NT2/D1 (cell line): ENCODE measurements at regions not wholly inside any gene's neighbourhood (a gene's known extent, or its start where the extent isn't known, plus 50 kb on each side); places are given as distances from the start of the nearest gene placed in this dataset.

ENCODE experiments used
- DNase-seq: peaks from one replicate; pipeline ENCODE4 v3.0.0-alpha.2; 2011; ENCODE audit warnings: low read depth, low spot score
- H3K27me3 ChIP-seq: 2 replicates; pipeline ENCODE4 v1.6.0; 2011; ENCODE audit warnings: mild to moderate bottlenecking; ENCODE audit not compliant: insufficient read length, insufficient read depth
- H3K36me3 ChIP-seq: 2 replicates; pipeline ENCODE4 v1.6.1; 2011; ENCODE audit warnings: mild to moderate bottlenecking, low read length, mixed read lengths; ENCODE audit not compliant: insufficient read depth, insufficient read length
- H3K4me1 ChIP-seq: 2 replicates; pipeline ENCODE4 v1.5.1; 2011; ENCODE audit not compliant: insufficient read depth, insufficient read length
- H3K4me3 ChIP-seq: 2 replicates; pipeline ENCODE4 v1.5.1; 2011; ENCODE audit warnings: low read depth; ENCODE audit not compliant: insufficient read length
- H3K9ac ChIP-seq: 2 replicates; pipeline ENCODE4 v1.6.0; 2011; ENCODE audit warnings: low read depth; ENCODE audit not compliant: insufficient read length
- H3K9me3 ChIP-seq: 2 replicates; pipeline ENCODE4 v1.5.1; 2011; ENCODE audit warnings: mild to moderate bottlenecking, low read length; ENCODE audit not compliant: insufficient read depth
- SUZ12 ChIP-seq: IDR thresholded peaks from 2 replicates; pipeline ENCODE4 v1.6.1; 2011; ENCODE audit not compliant: insufficient read length, insufficient read depth; ENCODE audit errors: extremely low read depth
- YY1 ChIP-seq: IDR thresholded peaks from 2 replicates; pipeline ENCODE4 v1.6.1; 2011; ENCODE audit not compliant: insufficient read length, insufficient read depth
- ZNF274 ChIP-seq: IDR thresholded peaks from 2 replicates; pipeline ENCODE4 v1.6.1; 2011; ENCODE audit warnings: mild to moderate bottlenecking, low read depth, low read length

DNA sequence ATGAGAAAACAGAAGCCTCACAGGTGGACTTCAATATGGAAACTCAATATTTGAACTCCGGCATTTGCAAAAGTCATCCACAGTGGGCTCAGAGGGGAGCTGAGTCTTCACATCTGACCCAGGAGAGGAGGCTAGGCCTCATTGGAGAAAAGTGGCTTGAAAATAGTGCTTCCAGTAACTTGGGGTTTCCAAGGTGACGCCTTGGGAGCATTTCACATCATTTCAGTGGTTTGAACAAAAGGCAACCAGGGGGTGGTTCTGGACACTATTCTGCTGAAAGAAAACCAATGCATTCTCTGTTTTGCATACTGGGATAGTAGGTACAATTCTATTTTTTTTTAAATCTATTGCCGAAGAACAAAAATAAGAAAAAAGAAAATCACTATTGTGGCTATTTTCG, 599.2 kb upstream of the POM121L12 start:
- no peaks in the 10 kb centered on the region for H3K27me3 ChIP-seq
- TF ChIP-seq SUZ12 (no peak), ZNF274 (no peak), YY1 (no peak)
- no peaks in the 10 kb centered on the region for H3K9me3 ChIP-seq
- H3K36me3 ChIP-seq, result no peaks in the 10 kb centered on the region
- DNase-seq, result no peak
- no peaks in the 10 kb centered on the region for H3K4me1 ChIP-seq
- no peak overlapping the region for H3K9ac ChIP-seq
- no peak overlapping the region for H3K4me3 ChIP-seq

DNA sequence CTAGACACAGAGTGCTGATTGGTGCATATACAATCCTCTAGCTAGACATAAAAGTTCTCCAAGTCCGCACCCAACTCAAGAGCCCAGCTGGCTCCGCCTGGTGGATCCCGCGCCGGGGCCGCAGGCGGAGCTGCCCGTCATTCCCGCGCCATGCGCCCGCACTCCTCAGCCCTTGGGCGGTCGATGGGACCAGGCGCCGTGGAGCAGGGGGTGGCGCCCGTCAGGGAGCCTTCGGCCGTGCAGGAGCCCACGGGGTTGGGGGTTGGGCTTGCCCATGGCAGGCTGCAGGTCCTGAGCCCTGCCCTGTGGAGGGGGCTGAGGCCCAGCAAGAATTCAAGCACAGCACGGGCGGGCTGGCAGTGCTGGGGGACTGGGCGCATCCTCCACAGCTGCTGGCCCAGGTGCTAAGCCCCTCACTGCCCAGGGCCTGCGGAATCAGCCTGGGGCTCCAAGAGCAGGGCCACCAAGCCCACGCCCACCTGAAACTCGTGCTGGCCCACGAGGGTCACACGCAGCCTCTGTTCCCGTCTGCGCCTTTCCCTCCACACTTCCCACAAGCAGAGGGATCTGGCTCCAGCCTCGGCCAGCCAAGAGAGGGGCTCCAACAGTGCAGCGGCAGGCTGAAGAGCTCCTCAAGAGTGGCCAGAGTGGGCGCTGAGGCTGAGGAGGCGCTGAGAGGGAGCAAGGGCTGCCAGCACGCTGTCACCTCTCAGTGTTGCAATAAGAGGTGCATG, 604.2 kb upstream of the POM121L12 start:
- H3K4me3 ChIP-seq, result no peak overlapping the region
- no peaks in the 10 kb centered on the region for H3K36me3 ChIP-seq
- DNase-seq, result no peak
- H3K9me3 ChIP-seq, result peaks cover 4% of the 10 kb centered on the region; the same call in 1 of the 2 replicates
- no peaks in the 10 kb centered on the region for H3K4me1 ChIP-seq
- H3K27me3 ChIP-seq, result no peaks in the 10 kb centered on the region
- no peak for TF ChIP-seq SUZ12
- no peak for TF ChIP-seq ZNF274
- no peak for TF ChIP-seq YY1
- H3K9ac ChIP-seq, result no peak overlapping the region

DNA sequence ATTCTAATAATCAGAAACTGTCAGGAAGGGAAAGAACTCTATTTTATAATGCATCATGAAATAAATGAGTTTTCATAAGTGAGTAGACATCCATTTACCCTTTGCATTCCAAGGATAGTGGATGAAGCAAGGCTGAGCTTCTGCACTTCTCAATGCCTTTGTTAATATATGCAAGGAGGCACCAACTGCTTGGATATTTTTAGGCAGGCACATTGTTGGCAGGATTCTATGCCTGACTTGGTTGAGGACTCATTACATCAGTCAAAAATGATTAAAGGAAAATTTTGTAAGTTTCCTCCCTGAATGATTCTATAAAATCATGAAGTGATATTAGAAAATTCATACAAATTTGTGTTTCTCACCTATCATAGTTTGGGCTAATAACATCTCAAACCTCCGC, 612.2 kb upstream of the POM121L12 start:
- DNase-seq, result no peak
- Histone ChIP-seq H3K9me3 (0 out of 2 replicates have a peak, but pooled peaks cover 6% of the 10 kb centered on the region), H3K4me3 (no peak overlapping the region), H3K27me3 (no peaks in the 10 kb centered on the region), H3K9ac (no peak overlapping the region), H3K36me3 (no peaks in the 10 kb centered on the region), H3K4me1 (no peaks in the 10 kb centered on the region)
- TF ChIP-seq YY1 (no peak), SUZ12 (no peak)

DNA sequence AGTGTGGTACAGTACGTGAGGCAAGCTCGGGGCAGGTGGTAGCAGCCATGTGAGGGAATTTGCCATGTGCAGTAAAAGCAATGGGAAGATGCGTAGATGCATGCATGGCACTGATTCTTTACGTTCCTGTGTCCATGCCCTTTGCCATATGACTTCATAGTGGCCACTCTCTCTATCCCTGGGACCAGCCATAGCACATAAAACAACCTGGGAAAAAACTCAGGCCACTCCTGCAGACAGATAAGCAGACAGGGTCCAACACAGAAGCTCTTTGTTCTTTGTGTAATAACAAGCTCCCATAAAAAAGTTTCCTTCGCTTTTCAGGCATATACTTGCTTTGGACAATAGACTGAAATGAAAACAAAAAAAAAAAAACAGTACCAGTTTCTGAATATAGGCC, 622.4 kb upstream of the POM121L12 start:
- no peak for DNase-seq
- Histone ChIP-seq H3K9ac (no peak overlapping the region), H3K9me3 (no peaks in the 10 kb centered on the region), H3K4me1 (no peaks in the 10 kb centered on the region), H3K4me3 (no peak overlapping the region), H3K27me3 (no peaks in the 10 kb centered on the region), H3K36me3 (no peaks in the 10 kb centered on the region)
- TF ChIP-seq SUZ12, result no peak
- TF ChIP-seq ZNF274, result no peak
- no peak for TF ChIP-seq YY1

DNA sequence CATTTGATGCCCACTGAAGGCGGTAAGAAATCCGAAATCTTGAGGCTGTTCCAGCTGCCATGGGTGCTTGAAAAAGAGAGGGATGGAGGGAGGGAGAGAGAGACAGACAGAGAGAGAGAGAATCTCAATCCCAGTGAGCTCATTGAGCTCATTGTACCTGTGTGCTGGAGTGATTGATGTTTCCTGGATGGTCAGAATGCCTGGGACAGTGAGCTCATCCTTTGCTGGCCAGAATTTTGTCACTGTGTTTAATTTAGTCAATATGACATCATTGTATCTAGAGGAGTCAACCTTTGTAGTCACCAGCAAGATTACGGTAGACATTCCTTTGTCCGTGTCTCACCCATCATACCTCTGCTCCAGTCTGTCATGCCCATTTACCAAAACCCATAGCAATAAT, 625.4 kb upstream of the POM121L12 start:
- no peak overlapping the region for H3K4me3 ChIP-seq
- H3K9ac ChIP-seq, result no peak overlapping the region
- no peaks in the 10 kb centered on the region for H3K9me3 ChIP-seq
- no peak for DNase-seq
- no peaks in the 10 kb centered on the region for H3K36me3 ChIP-seq
- TF ChIP-seq YY1 (no peak), ZNF274 (no peak), SUZ12 (no peak)
- no peaks in the 10 kb centered on the region for H3K4me1 ChIP-seq
- no peaks in the 10 kb centered on the region for H3K27me3 ChIP-seq

DNA sequence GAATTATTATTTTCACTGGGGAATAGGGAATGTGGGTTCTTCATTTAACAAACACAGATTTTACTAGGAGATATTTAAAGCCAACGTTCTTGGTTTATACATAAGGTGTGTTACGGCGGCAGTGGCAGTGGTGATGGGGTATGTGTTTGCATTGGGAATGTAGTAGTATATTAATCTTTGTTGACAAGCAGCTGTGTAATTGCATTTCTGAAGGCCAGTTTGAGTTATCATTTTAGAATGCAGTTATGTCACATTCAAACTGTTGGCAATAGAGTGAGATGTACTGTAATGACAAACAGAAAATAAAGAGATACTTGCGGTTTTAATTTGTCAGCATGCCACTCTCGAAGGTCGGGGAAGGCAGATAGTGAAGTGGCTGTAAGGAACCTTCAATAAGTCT, 628.6 kb upstream of the POM121L12 start:
- H3K36me3 ChIP-seq, result no peaks in the 10 kb centered on the region
- H3K9me3 ChIP-seq, result no peaks in the 10 kb centered on the region
- no peak for DNase-seq
- H3K4me1 ChIP-seq, result no peaks in the 10 kb centered on the region
- TF ChIP-seq ZNF274 (no peak), YY1 (no peak), SUZ12 (no peak)
- H3K4me3 ChIP-seq, result no peak overlapping the region
- no peak overlapping the region for H3K9ac ChIP-seq
- no peaks in the 10 kb centered on the region for H3K27me3 ChIP-seq

DNA sequence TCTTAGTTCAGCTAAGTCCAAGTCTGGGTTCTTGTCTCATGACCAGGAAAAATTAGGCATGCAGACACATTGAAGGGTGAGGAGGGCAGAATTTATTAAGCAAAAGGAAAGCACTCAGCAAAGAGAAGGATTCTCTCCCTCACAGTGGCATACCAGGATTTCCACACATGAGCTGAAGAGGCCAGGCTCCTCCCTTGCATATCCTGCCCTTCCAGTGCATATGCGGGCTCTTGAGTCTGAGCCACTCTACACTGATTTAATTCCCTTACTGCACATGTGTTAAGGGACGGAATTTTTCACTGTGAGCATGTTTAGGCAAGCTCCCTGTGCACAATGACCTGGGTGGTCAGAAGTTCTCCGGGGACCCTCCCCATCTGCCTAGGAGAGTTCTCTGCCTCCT, 652.7 kb upstream of the POM121L12 start:
- H3K4me3 ChIP-seq, result no peak overlapping the region
- no peak overlapping the region for H3K9ac ChIP-seq
- no peak for TF ChIP-seq YY1
- TF ChIP-seq SUZ12, result no peak
- no peaks in the 10 kb centered on the region for H3K36me3 ChIP-seq
- peaks cover 30% of the 10 kb centered on the region for H3K9me3 ChIP-seq
- DNase-seq, result no peak
- no peaks in the 10 kb centered on the region for H3K27me3 ChIP-seq
- no peaks in the 10 kb centered on the region for H3K4me1 ChIP-seq
